PC-9 (cell line): ENCODE measurements at regions not wholly inside any gene's neighbourhood (a gene's known extent, or its start where the extent isn't known, plus 50 kb on each side); places are given as distances from the start of the nearest gene placed in this dataset.

Experiments used
- CTCF ChIP-seq: fragments of 200-600 bp; sonication (generic); conservative IDR thresholded peaks from 2 replicates; pipeline ENCODE4 v1.6.1; 2017; ENCODE audit warnings: mixed run types, antibody characterized with exemption, mild to moderate bottlenecking, moderate library complexity
- EZH2 ChIP-seq: fragments of 200-600 bp; sonication (generic); IDR thresholded peaks from 2 replicates; pipeline ENCODE4 v1.8.0; 2017; ENCODE audit warnings: antibody characterized with exemption, low read depth

GRCh38 chrX:19280636-19281035 is 63.1 kb upstream of the PDHA1 start:
- no peak for TF ChIP-seq CTCF
- no peak for TF ChIP-seq EZH2
